GM06990 (cell line): ENCODE measurements at regions not wholly inside any gene's neighbourhood (a gene's known extent, or its start where the extent isn't known, plus 50 kb on each side); places are given as distances from the start of the nearest gene placed in this dataset.
"Not testable (repeated sequence)": the region's sequence is repeated elsewhere in the genome, so short reads cannot be mapped to it uniquely, and the experiment has no call there.

Source experiments
- DNase-seq: peaks from one replicate; pipeline ENCODE4 v3.0.0-alpha.2; 2011; ENCODE audit not compliant: insufficient read length; ENCODE audit errors: extremely low read depth
- H3K27me3 ChIP-seq: replicated peaks from 2 replicates; pipeline ENCODE4 v1.6.0; 2011; ENCODE audit warnings: low read length; ENCODE audit not compliant: control insufficient read depth, insufficient read depth
- H3K36me3 ChIP-seq: 2 replicates; pipeline ENCODE4 v1.5.1; 2011; ENCODE audit warnings: low read length; ENCODE audit not compliant: control insufficient read depth, insufficient read depth
- H3K4me3 ChIP-seq: replicated peaks from 2 replicates; pipeline ENCODE4 v1.5.1; 2011; ENCODE audit warnings: low read depth, mild to moderate bottlenecking, control low read depth, low read length
- TF ChIP-seq, protein P1 (sequence below): IDR thresholded peaks from 2 replicates; pipeline ENCODE4 v1.5.1; 2011; ENCODE audit warnings: low read length, control low read depth, mild to moderate bottlenecking, inconsistent platforms; ENCODE audit not compliant: insufficient read depth, poor library complexity, severe bottlenecking

DNA sequence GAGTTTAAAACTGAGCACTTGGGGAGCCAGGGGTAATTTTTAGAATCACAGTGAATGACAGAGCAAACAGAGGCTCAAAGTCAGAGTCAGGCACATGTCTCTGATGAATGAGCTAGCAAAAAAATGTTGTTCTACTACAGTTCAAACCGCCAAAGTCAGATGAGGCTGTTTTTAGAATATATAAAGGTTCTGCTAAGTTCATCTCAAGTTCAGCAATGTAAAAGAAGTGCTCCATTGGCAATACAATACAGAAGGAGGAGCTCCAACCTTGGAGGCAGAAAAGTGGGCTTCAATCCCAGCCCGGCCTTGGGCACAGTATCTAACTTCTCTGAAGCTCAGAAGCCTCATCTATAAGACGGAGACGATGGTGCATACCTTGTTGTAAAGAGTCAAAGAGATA, 70.1 kb upstream of the IPO5 start:
- TF ChIP-seq, protein P1, sequence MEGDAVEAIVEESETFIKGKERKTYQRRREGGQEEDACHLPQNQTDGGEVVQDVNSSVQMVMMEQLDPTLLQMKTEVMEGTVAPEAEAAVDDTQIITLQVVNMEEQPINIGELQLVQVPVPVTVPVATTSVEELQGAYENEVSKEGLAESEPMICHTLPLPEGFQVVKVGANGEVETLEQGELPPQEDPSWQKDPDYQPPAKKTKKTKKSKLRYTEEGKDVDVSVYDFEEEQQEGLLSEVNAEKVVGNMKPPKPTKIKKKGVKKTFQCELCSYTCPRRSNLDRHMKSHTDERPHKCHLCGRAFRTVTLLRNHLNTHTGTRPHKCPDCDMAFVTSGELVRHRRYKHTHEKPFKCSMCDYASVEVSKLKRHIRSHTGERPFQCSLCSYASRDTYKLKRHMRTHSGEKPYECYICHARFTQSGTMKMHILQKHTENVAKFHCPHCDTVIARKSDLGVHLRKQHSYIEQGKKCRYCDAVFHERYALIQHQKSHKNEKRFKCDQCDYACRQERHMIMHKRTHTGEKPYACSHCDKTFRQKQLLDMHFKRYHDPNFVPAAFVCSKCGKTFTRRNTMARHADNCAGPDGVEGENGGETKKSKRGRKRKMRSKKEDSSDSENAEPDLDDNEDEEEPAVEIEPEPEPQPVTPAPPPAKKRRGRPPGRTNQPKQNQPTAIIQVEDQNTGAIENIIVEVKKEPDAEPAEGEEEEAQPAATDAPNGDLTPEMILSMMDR, result no peak
- H3K4me3 ChIP-seq, result no peak overlapping the region
- no peaks in the 10 kb centered on the region for H3K36me3 ChIP-seq

DNA sequence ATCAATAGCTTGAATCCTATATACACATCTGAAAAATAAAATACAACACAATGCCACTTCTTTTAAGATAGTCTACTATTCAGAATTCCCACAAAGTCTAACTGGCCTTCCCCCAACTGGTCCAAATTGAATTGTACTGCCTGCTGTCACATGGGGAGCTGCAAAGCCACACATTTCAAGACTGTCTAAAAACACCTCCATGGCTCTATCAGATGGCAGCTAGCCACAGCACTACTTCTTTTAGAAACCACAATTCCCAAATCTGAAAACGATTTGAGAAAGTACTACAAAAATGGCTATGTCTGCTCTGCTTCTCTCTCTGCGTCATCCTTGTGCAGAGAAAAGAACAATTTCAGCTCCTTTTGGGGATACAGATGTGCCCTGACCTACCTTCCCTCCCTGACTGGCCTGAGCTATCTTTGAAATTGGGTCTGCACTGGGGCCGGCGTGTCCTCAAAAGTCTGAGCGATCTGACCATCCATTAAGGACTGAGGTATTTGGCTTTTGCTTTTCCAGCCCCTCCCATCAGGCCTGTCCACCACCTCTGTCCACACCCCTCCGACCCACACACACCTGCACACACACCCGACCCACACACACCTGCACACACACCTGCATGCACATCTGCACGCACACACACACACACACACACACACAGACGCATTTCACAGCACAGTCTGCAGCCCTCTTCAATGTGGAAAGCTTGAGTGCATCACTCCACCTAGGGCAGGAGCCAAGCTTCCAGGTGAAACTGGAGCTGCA, 68.6 kb upstream of the IPO5 start:
- H3K36me3 ChIP-seq, result no peaks in the 10 kb centered on the region
- TF ChIP-seq, protein P1, result no peak
- DNase-seq, result no peak
- H3K27me3 ChIP-seq, result no peaks in the 10 kb centered on the region; the same call in none of the 2 replicates
- no peak overlapping the region for H3K4me3 ChIP-seq

More for the DNA sequence above, 70.1 kb upstream of the IPO5 start:
- DNase-seq, result no peak
- no peaks in the 10 kb centered on the region; the same call in none of the 2 replicates for H3K27me3 ChIP-seq

DNA sequence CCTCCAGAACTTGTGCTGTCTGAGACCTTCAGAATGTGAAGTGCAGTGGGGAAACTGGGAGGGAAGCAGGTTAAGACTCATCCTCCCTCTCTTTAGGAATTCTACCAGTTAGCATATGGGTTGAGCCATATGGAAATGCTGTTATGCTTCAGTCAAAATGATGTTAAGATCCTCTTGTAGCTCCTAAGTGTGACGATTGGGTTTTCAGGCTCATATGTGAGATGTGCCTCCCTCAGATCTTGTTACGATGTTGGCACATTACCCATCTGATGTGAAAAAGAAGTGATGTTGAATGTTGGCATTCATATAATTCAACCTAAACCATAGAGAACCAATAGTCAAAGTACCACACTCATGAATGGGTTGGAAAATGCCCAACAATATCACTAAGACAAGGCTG, 67.8 kb upstream of the IPO5 start:
- Histone ChIP-seq H3K4me3 (no peak overlapping the region), H3K27me3 (no peaks in the 10 kb centered on the region; the same call in none of the 2 replicates), H3K36me3 (no peaks in the 10 kb centered on the region)
- no peak for DNase-seq
- TF ChIP-seq, protein P1, result no peak

DNA sequence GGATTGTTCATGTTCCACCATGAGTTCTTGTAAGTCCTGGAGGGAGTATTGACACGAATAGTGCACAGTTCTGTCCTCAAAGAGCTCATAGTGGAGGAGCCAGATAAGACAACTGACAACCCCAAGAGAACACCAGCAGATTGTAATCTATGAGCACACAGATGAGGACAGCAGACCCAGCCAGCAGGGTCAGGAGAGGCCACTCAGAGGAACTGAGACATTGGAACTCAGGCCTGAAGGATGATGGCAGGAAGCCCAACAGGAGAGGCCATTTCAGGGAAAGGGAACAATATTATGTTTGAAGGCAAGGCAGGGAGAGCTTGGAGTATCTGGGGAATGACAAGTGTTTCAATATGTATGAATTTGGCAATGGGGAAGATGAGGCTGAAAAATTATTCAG, 63.7 kb upstream of the IPO5 start:
- H3K27me3 ChIP-seq, result no peaks in the 10 kb centered on the region; the same call in none of the 2 replicates
- no peaks in the 10 kb centered on the region for H3K36me3 ChIP-seq
- H3K4me3 ChIP-seq, result no peak overlapping the region
- TF ChIP-seq, protein P1, result no peak
- no peak for DNase-seq

DNA sequence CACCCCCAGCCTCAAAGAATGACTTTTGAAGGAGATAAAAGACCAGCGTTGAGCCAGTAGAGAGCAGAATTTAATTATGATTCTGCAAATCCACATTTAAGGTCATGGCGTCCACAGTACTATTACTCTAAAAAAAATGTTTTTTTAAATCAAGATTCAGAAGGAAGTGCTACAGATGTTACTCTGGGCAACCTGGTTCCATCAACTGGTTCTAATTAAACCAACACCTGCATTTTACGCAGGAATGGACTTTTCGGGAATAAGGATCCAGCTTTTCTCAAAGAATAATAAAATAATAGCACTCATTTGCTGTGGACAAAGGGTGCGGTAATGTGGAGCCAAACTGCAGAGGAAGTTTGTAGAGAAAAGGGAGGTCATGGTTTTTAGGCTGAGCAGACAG, 62.9 kb upstream of the IPO5 start:
- TF ChIP-seq, protein P1, result no peak
- Histone ChIP-seq H3K36me3 (no peaks in the 10 kb centered on the region), H3K4me3 (no peak overlapping the region), H3K27me3 (no peaks in the 10 kb centered on the region; the same call in 1 of the 2 replicates)
- DNase-seq, result no peak

DNA sequence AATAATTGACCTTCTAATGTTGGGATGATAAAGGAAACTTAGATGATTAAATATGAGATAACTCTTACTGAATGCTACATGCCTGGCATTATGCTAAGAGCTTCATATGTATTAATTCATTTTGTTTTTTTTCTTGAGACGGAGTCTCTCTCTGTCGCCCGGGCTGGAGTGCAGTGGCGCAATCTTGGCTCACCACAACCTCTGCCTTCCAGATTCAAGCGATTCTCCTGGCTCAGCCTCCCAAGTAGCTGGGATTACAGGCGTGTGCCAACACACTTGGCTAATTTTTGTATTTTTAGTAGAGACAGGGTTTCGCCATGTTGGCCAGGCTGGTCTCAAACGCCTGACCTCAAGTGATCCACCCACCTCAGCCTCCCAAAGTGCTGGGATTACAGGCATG, 61.5 kb upstream of the IPO5 start:
- not testable (repeated sequence) for H3K27me3 ChIP-seq, DNase-seq, H3K36me3 ChIP-seq, H3K4me3 ChIP-seq
